Bronchial epithelial cell (primary cell): ENCODE measurements at regions not wholly inside any gene's neighbourhood (a gene's known extent, or its start where the extent isn't known, plus 50 kb on each side); places are given as distances from the start of the nearest gene placed in this dataset.

Experiments used
- DNase-seq: peaks from one replicate; pipeline ENCODE4 v3.0.0-alpha.2; 2010; ENCODE audit warnings: low read depth
- FAIRE-seq: peaks from 2 replicates; lab custom pipeline; 2011; peaks lifted over from hg19 to GRCh38; lab: Jason Lieb, UNC
- H3K27me3 ChIP-seq: 2 replicates; pipeline ENCODE4 v1.5.1; 2011; ENCODE audit warnings: low read length; ENCODE audit not compliant: control insufficient read depth, insufficient read depth
- H3K36me3 ChIP-seq: 2 replicates; pipeline ENCODE4 v1.5.1; 2011; ENCODE audit warnings: low read length; ENCODE audit not compliant: control insufficient read depth, insufficient read depth
- H3K4me3 ChIP-seq: 2 replicates; pipeline ENCODE4 v1.5.1; 2011; ENCODE audit warnings: mild to moderate bottlenecking, low read depth, low read length, control low read depth
- TF ChIP-seq, protein P1 (sequence below): IDR thresholded peaks from 2 replicates; pipeline ENCODE4 v1.5.1; 2011; ENCODE audit warnings: mild to moderate bottlenecking, moderate library complexity, low read length, control low read depth, inconsistent platforms; ENCODE audit not compliant: insufficient read depth, severe bottlenecking

DNA sequence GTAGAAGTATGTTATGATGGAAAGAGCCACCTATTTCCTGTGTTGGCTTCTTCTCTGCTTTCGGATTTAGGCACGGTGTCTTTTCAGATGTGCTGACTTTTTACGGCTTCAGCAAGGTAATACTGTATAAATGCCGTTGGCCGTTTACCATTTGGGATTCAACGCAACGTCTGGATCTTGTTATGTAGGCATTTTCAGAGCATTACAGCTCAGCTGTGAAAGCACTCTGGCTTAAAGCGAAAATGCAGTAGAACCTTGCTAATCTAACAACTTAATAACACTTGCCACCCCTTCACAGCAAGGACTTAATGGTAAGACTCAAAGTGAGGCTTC is 229.9 kb downstream of the EFCAB11 start:
- TF ChIP-seq, protein P1, sequence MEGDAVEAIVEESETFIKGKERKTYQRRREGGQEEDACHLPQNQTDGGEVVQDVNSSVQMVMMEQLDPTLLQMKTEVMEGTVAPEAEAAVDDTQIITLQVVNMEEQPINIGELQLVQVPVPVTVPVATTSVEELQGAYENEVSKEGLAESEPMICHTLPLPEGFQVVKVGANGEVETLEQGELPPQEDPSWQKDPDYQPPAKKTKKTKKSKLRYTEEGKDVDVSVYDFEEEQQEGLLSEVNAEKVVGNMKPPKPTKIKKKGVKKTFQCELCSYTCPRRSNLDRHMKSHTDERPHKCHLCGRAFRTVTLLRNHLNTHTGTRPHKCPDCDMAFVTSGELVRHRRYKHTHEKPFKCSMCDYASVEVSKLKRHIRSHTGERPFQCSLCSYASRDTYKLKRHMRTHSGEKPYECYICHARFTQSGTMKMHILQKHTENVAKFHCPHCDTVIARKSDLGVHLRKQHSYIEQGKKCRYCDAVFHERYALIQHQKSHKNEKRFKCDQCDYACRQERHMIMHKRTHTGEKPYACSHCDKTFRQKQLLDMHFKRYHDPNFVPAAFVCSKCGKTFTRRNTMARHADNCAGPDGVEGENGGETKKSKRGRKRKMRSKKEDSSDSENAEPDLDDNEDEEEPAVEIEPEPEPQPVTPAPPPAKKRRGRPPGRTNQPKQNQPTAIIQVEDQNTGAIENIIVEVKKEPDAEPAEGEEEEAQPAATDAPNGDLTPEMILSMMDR: no peak
- FAIRE-seq: no peak

DNA sequence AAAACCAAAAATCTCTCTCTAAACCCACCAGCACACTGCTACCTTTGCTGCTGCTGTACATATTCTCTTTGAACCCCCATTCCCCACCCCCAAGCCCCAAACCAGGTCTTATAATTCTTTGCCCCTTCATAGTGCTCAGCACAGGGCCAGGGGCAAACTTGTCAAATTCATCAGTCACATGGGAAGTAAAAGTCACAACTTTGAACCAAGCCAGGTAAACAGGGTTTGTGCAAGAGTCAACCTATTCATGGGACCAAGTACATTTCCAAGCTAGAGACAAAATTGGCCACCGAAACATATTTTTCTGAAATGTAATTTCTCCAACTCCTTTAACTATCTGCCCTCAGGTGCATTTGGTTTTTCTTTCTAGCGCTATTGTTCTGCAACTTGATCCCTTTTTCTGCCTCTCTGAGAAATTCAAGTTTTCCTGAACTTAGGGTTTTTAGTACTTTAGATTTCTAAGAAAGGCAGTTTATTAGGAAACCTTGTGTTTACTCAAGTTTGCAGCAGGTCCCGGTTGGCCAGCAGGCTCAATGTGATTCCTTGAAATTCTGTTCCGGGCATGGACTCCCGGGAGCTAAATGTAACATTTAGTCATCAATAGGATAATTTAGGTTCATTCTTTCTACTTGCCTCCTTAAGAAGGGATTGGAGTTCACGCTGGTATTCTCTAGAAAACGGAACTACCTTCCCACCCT is 230.5 kb downstream of the EFCAB11 start:
- Histone ChIP-seq H3K36me3 (no peaks in the 10 kb centered on the region), H3K4me3 (no peak overlapping the region), H3K27me3 (no peaks in the 10 kb centered on the region)
- no peak for DNase-seq
- FAIRE-seq: no peak
- TF ChIP-seq, protein P1: no peak

More for the DNA sequence above, 229.9 kb downstream of the EFCAB11 start:
- Histone ChIP-seq H3K4me3 (no peak overlapping the region), H3K36me3 (no peaks in the 10 kb centered on the region), H3K27me3 (no peaks in the 10 kb centered on the region)
- DNase-seq: no peak

DNA sequence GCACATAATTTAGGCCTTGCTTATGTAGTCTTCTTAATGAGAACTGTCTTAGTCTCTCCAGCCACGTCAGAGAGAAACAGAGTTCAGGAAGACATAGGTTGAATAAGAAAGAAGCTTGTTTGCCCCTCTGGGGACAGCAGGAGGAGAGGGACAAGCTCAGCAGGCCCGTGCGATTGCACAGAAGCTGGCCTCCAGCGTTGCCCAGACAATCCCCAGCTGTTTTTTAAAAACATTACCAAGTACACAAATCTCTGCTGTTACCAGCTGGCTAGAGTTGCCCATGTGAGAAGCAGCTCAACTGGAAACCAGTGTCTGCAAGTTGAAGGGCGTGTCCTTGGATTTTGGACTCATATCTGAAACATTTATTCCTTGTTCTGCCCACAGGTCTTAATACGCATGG is 232.6 kb downstream of the EFCAB11 start:
- Histone ChIP-seq H3K27me3 (no peaks in the 10 kb centered on the region), H3K36me3 (no peaks in the 10 kb centered on the region), H3K4me3 (no peak overlapping the region)
- TF ChIP-seq, protein P1: no peak
- no peak for FAIRE-seq
- peak; percentile 11 for DNase-seq

DNA sequence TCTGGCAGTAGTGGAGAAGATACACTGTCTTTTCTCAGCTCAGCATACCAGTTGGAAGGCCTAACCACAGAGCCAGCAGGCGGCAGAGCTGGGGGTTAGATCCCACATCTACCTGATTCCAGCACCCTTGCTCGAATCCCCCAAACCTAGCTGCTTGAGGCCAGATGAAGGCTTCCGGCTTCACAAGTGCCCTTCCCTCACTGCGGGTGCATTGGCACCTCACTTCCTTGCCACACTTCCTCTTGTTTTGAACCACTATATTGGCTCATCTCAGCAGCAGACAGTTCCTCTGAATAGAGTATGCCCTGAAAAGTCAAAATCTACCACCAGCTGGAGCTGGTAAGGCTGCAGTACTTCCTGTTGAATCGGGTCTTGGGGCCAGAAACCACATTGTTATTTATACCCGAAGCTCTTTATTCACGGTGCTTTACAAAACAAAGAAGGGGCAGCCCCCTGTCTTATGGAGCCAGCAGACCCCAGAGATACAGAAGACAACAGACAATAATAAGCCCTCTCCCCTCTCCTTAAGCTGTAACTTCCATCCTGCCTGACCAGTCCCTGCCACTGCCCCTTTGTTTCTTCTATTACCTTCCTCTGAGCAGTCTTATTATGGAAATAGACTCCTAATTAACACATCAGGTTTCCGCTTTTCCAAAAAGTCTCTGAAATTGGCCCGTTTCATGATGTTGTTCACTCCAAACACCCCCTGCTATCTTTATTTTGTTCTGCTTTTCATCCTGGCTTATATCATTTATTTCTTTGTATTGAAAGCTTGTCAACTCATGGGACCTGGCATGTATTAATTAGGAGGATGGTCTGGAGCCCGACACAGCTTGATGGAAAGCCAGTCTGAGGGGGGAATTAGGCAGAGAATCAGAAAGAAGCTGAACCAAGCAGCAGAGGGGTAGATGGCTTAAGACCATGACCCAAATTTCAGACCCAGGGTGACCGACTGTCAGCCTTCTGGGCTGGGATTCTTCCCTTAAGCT is 233.5 kb downstream of the EFCAB11 start:
- no peaks in the 10 kb centered on the region for H3K36me3 ChIP-seq
- DNase-seq: no peak
- no peaks in the 10 kb centered on the region for H3K27me3 ChIP-seq
- no peak overlapping the region for H3K4me3 ChIP-seq
- FAIRE-seq: no peak
- TF ChIP-seq, protein P1: no peak

- Histone ChIP-seq H3K36me3 (no peaks in the 10 kb centered on the region), H3K4me3 (no peak overlapping the region), H3K27me3 (no peaks in the 10 kb centered on the region)
- DNase-seq: no peak
- no peak for FAIRE-seq
- TF ChIP-seq, protein P1: no peak
Measured at GRCh38 chr14:89720076-89720687, 234.3 kb downstream of the EFCAB11 start.
